MV-4-11 (cell line): ENCODE measurements at regions not wholly inside any gene's neighbourhood (a gene's known extent, or its start where the extent isn't known, plus 50 kb on each side); places are given as distances from the start of the nearest gene placed in this dataset.
"Not testable (repeated sequence)": the region's sequence is repeated elsewhere in the genome, so short reads cannot be mapped to it uniquely, and the experiment has no call there.

Experiments used
- DNase-seq: peaks from one replicate; lab custom pipeline; 2025; lab: John Stamatoyannopoulos, UW

DNA sequence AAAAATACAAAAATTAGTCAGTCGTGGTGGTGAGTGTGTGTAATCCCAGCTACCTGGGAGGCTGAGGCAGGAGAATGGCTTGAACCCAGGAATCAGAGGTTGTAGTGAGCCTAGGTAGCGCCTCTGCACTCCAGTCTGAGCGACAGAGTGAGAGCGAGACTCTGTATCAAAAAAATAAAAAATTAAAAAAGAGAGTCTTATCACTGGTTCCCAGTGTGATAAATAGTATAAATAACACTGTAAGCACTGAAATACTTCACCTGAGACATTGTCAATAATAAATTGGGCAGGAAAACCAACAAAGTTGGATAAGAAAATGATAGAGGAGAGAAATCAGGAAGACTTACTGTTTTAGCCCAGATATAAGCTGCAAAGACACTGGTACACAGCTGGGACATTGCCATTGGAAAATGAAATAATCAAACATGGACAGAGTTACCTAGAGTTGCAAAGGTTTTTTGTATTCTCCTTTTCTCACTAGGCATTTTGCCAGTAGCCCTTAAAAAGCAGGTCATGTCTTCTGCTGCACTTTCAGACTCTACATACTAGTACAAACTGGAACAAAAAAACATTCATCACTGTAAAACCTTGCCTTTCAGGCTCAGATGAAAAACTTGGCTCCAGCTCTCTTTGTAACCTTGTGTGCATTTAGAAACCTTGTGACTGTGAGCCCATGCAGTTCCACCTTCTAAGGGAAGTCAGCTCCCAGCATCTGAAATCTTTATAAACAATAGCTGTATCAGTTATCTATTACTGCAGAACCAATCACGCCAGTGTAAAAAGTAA is 55.0 kb upstream of the PPP1R2C start:
- DNase-seq = no peak

- DNase-seq = not testable (repeated sequence)
These were observed 55.6 kb upstream of the PPP1R2C start for GRCh38 chrX:42833550-42833940.

- DNase-seq = no peak
These were observed 59.3 kb upstream of the PPP1R2C start for GRCh38 chrX:42837101-42837726.

DNA sequence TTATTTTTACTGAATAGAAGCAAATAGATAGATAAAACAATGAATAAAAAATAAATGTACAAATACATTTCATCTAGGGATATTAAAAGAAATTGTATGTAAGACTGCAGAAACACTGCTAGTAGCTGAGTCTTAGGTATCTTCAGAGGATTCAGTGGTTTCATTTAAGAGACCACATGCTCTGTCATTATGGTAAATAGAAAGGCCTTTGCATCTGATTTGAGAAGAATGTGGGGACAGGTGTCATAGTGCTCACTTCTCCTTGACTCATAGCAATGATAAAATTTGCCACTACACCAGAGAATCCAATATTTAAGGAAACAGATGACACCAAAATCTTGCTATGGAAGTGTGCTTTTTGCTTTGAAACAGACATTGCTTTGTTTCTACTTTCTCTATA is 59.8 kb upstream of the PPP1R2C start:
- peak; percentile 3 for DNase-seq

GRCh38 chrX:42839632-42840031 is 61.7 kb upstream of the PPP1R2C start:
- DNase-seq = peak; percentile 14

GRCh38 chrX:42846741-42847140 is 68.8 kb upstream of the PPP1R2C start:
- DNase-seq = no peak

DNA sequence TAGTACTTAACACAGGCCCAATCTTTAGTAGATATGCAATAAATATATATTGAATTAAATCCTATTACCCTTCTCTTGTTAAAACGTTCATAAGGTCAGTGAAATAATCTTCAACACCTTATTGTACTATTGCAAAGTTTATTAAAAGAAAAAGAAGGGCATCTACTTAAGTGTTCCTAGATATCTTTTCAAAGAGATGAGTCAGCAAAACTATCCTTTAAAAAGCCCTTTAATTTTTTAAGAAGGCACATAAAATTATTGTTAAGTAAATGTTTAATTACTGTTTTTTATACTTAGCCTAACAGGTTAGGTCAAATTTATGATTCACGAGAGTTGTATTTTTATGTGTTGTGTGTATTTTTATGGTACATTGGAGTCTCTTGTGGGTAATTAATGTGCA is 77.3 kb upstream of the PPP1R2C start:
- DNase-seq = no peak

GRCh38 chrX:42857766-42858165 is 79.8 kb upstream of the PPP1R2C start:
- DNase-seq = no peak

DNA sequence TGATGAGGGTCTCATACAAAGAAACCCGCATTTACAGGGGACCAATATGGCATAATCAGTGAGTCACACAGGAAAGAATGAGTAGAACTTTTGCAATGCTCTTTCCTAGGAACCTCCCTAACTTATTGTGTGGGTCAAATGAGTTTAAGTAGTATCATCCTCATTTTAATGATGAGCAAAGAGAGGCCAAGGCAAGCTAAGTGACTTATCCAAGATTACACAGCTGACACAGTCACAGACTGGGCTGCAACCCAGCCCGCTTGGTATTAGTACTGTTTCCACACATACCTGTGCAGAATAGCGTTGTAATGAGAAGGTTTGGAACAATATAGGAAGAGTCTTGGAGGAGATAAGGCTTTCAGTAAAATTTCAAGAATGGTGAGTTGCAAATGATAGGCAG is 91.0 kb upstream of the PPP1R2C start:
- no peak for DNase-seq

DNA sequence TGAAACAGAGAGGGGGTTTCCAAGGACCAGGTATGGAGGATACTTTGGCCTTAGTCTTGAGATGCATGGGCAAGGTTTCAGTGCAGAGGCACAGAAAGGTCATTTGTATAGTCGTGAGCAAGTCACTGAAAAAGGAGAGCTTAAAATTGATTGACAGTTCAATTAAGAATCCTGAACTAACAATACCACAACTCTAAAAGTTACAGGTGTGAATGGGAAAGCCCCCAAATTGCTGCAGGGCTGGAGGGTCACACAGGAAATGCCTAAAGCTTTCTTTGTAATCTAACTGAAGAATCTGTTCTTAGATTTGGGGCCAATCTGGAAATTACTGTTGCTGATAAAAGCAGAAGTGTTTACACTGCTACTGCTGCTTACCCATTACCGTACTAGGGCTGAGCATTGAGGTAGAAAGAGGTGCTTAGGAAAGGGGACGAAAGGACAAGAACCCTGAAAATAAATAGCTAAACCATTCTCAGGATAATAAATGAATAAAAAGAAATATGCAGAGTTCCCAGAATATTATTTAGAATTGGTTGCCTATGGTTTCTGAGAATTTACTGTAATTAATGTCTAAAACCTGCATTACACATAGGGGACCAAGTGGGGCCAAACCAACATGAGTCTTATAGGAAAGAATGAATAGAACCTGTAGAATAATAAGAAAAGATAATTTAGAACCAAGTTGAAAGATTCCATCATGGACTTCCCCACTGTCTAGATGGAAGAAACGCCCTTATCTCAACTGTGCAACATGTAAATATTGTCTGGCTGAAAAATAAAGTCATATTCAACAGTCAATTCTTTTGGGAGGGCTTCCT is 91.9 kb upstream of the PPP1R2C start:
- no peak for DNase-seq

DNA sequence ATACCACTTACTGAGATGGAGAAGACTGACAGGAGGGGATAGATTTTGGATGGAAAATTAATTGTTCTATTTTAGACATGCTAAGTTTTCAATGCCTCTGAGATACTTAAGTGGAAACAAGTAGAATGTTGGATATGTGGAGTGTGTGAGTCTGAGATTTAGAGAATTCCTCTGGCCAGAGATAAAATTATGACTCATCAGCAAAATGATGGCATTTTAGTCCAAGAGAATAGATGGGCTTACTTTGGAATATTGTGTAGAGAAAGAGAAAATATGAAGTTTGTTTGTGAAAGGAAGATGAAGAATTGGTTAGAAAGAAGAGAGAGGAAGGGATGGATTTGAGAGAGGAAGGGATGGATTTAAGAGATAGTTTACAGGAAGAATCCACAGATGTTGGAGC is 108.6 kb upstream of the PPP1R2C start:
- no peak for DNase-seq

GRCh38 chrX:42900947-42901346 is 123.0 kb upstream of the PPP1R2C start:
- no peak for DNase-seq

GRCh38 chrX:42902513-42902912 is 124.5 kb upstream of the PPP1R2C start:
- DNase-seq = no peak

GRCh38 chrX:42920752-42921151 is 142.8 kb upstream of the PPP1R2C start:
- no peak for DNase-seq

- no peak for DNase-seq
These were observed 152.1 kb upstream of the PPP1R2C start for GRCh38 chrX:42930071-42930470.

- no peak for DNase-seq
These were observed 153.0 kb upstream of the PPP1R2C start for GRCh38 chrX:42930951-42931350.

DNA sequence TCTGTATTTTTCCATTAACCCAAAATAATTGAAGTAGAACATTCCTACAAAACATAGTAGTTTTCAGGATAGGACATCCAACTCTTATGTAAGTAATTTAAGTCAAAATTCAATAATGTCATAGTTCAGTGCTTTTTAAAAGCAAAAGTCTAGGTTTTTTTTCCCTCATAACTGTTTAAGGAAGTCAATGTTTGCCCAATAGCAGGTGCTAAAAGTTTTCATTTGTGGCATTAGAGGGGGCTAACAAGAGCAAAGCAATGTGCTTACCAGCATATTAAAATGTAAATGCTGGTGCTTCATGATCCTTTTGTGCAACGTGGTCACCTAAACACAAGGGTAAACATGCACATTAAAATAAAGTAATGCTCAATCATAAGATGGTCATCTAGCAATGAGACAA is 155.2 kb upstream of the PPP1R2C start:
- DNase-seq = peak; percentile 32

- peak; percentile 87 for DNase-seq
These were observed 156.2 kb upstream of the PPP1R2C start for GRCh38 chrX:42934020-42934726.

DNA sequence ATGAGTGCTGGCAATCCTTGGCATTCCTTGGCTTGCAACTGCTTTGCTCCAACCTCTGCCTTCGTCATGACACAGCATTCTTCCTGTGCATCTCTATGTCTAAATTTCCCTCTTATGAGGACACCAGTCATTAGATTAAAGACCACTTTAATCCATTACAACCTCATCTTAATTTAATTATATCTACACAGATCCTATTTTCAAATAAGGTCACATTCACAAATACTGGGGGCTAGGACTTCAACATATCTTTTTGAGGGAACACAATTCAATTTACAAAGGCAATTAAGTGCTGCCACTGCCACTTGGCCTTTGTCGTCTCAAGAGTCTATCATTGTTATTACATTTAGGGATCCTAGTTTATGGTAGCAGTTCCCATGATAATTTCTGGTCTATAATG is 163.7 kb upstream of the PPP1R2C start:
- no peak for DNase-seq

DNA sequence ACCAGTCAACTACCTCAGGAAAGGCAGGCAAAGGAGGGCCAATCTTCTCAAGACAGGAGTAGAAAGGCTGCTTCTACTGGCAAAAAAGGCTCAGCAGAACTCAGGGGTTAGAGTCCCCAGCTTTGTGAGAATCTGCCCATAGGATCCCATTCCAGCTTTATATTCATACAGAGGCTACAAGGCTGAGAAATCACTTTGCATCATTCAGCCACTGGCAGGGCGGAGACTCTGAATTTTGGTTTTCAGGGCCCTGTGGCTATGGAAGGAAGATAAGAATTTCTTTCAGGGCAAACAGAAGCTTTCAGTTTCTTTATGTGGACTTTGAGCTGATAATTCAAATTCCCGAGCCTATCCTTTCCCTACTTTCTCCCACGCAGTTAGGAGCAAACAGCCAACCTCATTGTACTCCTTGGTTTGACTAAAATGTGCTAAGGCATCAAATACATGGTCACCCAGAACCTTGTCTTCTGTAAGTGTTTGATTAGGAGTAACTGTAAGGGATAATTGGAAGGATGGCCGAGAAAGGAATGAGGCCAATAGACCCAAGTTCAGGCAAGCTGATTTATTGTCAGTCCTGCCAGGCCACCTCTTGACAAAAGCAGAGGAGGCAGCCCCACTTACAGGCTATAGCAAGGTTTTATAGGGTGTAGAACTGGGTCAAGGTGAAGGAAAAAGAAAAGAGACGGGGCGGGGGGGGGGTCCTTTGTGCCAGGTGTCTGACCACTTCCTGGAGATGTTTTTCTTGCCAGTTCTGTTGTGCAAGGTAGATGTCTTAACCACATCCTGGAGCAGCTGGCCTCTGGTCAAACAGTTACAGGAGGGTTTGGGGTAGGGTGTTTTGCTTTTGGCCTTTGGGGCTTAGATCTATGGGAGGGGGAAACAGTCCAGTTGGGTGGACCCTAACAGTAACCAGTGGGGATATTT is 165.3 kb upstream of the PPP1R2C start:
- peak; percentile 61 for DNase-seq

- DNase-seq = peak; percentile 30
These were observed 166.5 kb upstream of the PPP1R2C start for GRCh38 chrX:42944381-42944998.
